SU-DHL-6 (cell line): ENCODE measurements at regions not wholly inside any gene's neighbourhood (a gene's known extent, or its start where the extent isn't known, plus 50 kb on each side); places are given as distances from the start of the nearest gene placed in this dataset.

Source experiments
- H2AFZ ChIP-seq: fragments of 200-600 bp; sonication (generic); 2 replicates; pipeline ENCODE4 v1.6.1; 2014; ENCODE audit warnings: low read depth, mild to moderate bottlenecking, moderate library complexity, mixed read lengths, antibody characterized with exemption, low read length; ENCODE audit not compliant: severe bottlenecking
- H3F3A ChIP-seq: fragments of 200-600 bp; shearing (Covaris generic); 2 replicates; pipeline ENCODE4 v1.6.0; 2016; ENCODE audit warnings: antibody characterized with exemption, mild to moderate bottlenecking; ENCODE audit not compliant: insufficient read depth
- H3K27ac ChIP-seq: fragments of 200-600 bp; sonication (generic); 2 replicates; pipeline ENCODE4 v1.5.1; 2016; ENCODE audit warnings: low read depth, mild to moderate bottlenecking, low read length, moderate library complexity, mixed read lengths
- H3K27me3 ChIP-seq: fragments of 200-600 bp; sonication (generic), shearing (Covaris generic); 2 replicates; pipeline ENCODE4 v1.6.0; 2014; ENCODE audit warnings: mild to moderate bottlenecking, low read length
- H3K36me3 ChIP-seq: fragments of 200-600 bp; sonication (generic); 2 replicates; pipeline ENCODE4 v1.6.1; 2014; ENCODE audit warnings: mild to moderate bottlenecking, low read length, mixed read lengths
- H3K4me2 ChIP-seq: fragments of 300-600, 200-600 bp; shearing (Covaris generic), sonication (generic); 2 replicates; pipeline ENCODE4 v1.6.0; 2014; ENCODE audit warnings: low read length, low read depth, mild to moderate bottlenecking; ENCODE audit not compliant: poor library complexity, severe bottlenecking
- H3K4me3 ChIP-seq: fragments of 200-600 bp; sonication (generic); 2 replicates; pipeline ENCODE4 v1.5.1; 2014; ENCODE audit warnings: antibody characterized with exemption, low read length, mild to moderate bottlenecking, mixed read lengths; ENCODE audit not compliant: insufficient read depth, poor library complexity, severe bottlenecking
- H3K79me2 ChIP-seq: fragments of 200-600 bp; sonication (generic); 2 replicates; pipeline ENCODE4 v1.6.1; 2014; ENCODE audit warnings: mild to moderate bottlenecking, low read length, moderate library complexity; ENCODE audit not compliant: insufficient read depth
- H3K9ac ChIP-seq: fragments of 200-600 bp; sonication (generic); 2 replicates; pipeline ENCODE4 v1.7.0; 2014; ENCODE audit warnings: mild to moderate bottlenecking, low read length
- H3K9me2 ChIP-seq: fragments of 200-600 bp; sonication (generic); replicated peaks from 2 replicates; pipeline ENCODE4 v1.6.1; 2014; ENCODE audit warnings: low read length; ENCODE audit not compliant: insufficient read depth
- H3K9me3 ChIP-seq: fragments of 200-600 bp; sonication (generic); 2 replicates; pipeline ENCODE4 v1.6.1; 2014; ENCODE audit warnings: low read length, mixed read lengths; ENCODE audit not compliant: insufficient read depth
- H4K20me1 ChIP-seq: fragments of 200-600 bp; sonication (generic); 2 replicates; pipeline ENCODE4 v1.6.1; 2014; ENCODE audit warnings: low read depth, mild to moderate bottlenecking, antibody characterized with exemption, low read length, moderate library complexity, mixed read lengths
- EZH2phosphoT487 ChIP-seq: fragments of 200-600 bp; sonication (generic), shearing (Covaris generic); conservative IDR thresholded peaks from 2 replicates; pipeline ENCODE4 v1.6.1; 2018; ENCODE audit warnings: mild to moderate bottlenecking, antibody characterized with exemption, low read length, moderate library complexity, mixed read lengths
- TF ChIP-seq, protein P1 (sequence below): fragments of 200-600 bp; sonication (generic); IDR thresholded peaks from one replicate; pipeline ENCODE4 v1.5.1; 2017; ENCODE audit warnings: antibody characterized with exemption, mild to moderate bottlenecking, low read length, moderate library complexity; ENCODE audit not compliant: insufficient read depth, poor library complexity, severe bottlenecking

DNA sequence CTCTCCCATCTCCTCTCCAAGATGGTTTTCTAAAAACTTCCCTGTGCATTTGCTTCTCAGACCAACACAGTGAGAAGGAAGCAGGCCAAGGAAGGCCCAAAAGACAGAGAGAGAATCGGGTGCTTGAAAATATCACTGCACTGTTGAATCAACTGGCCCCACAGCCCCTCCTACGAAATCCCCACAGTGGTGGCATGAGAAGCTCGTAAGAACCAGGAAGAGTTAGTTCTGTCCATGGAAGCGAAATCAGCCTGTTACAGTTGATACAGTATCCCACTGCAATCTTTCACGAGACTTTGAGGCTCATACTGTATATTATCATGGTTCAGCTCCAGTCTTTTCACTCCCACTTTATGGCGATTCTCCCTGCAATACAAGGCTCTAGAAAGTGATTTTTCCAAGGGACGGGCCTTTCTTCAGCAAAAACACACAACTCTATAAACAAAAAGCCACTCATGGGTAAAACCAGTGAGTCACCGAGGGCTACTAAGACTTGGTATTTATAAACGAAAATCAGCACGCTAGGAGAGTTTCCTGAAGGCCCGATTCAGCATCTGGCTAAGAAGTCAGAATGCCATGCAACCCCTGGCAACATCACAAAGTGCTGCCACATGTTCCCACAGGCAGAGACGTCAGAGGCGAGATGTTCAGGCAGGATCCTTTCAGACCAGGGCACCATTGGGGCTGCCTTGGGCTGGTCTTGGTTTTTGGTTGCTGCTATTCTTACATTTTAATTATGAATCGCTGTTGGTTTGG, 185.7 kb downstream of the IRX5 start:
- Histone ChIP-seq H3K27me3 (no peaks in the 10 kb centered on the region), H3K36me3 (no peaks in the 10 kb centered on the region), H3K9me2 (no peaks in the 10 kb centered on the region), H3K27ac (no peak overlapping the region), H3K79me2 (no peaks in the 10 kb centered on the region), H3K4me3 (no peak overlapping the region), H3F3A (no peaks in the 10 kb centered on the region), H2AFZ (no peak overlapping the region), H3K4me2 (no peak overlapping the region), H3K9ac (no peak overlapping the region), H3K9me3 (no peaks in the 10 kb centered on the region), H4K20me1 (no peaks in the 10 kb centered on the region)
- no peak for TF ChIP-seq EZH2phosphoT487
- TF ChIP-seq, protein P1, sequence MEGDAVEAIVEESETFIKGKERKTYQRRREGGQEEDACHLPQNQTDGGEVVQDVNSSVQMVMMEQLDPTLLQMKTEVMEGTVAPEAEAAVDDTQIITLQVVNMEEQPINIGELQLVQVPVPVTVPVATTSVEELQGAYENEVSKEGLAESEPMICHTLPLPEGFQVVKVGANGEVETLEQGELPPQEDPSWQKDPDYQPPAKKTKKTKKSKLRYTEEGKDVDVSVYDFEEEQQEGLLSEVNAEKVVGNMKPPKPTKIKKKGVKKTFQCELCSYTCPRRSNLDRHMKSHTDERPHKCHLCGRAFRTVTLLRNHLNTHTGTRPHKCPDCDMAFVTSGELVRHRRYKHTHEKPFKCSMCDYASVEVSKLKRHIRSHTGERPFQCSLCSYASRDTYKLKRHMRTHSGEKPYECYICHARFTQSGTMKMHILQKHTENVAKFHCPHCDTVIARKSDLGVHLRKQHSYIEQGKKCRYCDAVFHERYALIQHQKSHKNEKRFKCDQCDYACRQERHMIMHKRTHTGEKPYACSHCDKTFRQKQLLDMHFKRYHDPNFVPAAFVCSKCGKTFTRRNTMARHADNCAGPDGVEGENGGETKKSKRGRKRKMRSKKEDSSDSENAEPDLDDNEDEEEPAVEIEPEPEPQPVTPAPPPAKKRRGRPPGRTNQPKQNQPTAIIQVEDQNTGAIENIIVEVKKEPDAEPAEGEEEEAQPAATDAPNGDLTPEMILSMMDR, result no peak

DNA sequence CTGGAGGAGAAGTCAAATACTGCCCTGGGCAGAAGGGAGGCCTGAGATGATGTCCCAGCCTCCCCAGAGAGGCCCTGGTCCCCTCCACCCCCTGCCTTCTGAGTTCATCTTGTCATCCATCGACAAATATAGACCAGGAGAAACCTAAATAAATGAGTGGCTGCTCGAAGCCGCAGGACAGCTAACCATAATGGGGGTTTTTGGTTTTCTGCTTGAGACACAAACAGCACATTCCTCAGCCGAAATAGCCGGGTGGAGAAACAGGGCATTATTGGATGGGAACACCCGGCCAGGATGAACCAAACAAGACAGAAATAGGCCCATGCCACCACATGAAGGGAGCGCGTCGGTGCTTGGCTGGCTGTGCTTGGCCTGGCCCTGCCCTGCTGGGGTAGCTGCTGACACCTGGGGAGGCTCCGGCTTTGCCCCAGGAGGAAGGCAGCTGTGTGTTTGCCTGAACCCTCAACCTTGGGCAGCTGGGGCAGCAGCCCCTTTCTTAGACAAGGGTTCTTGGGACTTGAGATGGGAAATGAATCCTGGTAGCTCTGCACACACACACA, 188.1 kb downstream of the IRX5 start:
- no peak overlapping the region for H3K9ac ChIP-seq
- H2AFZ ChIP-seq, result no peak overlapping the region
- TF ChIP-seq, protein P1, result no peak
- no peak for TF ChIP-seq EZH2phosphoT487
- no peak overlapping the region for H3K4me3 ChIP-seq
- H3K27ac ChIP-seq, result no peak overlapping the region
- no peaks in the 10 kb centered on the region for H3K9me2 ChIP-seq
- no peak overlapping the region for H3K4me2 ChIP-seq
- no peaks in the 10 kb centered on the region for H3K36me3 ChIP-seq
- H4K20me1 ChIP-seq, result no peaks in the 10 kb centered on the region
- H3F3A ChIP-seq, result no peaks in the 10 kb centered on the region
- H3K27me3 ChIP-seq, result no peaks in the 10 kb centered on the region
- H3K79me2 ChIP-seq, result no peaks in the 10 kb centered on the region
- no peaks in the 10 kb centered on the region for H3K9me3 ChIP-seq

DNA sequence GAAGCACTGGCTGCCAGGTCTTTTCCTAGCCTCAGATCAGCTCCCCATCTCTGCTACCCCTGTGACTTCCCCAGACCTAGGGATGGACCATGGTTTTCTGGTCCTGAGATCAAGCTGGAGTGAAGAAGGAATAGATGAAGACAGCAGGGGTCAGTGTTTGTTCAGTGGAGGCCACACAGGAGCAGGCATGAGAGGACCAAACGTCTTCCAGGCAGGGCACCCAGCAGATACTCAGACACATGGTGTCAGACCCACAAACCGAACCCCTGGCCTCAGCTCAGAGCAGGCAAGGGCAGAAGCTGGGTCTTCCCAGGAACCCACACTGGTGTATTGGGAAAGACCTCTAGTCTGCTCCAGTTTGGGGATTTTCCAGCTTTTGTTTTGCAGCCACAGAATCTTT, 189.7 kb downstream of the IRX5 start:
- Histone ChIP-seq H3K9ac (no peak overlapping the region), H2AFZ (no peak overlapping the region), H3K4me3 (no peak overlapping the region), H3K9me2 (no peaks in the 10 kb centered on the region), H4K20me1 (no peaks in the 10 kb centered on the region), H3K27ac (no peak overlapping the region), H3K4me2 (no peak overlapping the region), H3K27me3 (no peaks in the 10 kb centered on the region), H3F3A (no peaks in the 10 kb centered on the region), H3K36me3 (no peaks in the 10 kb centered on the region), H3K9me3 (no peaks in the 10 kb centered on the region), H3K79me2 (no peaks in the 10 kb centered on the region)
- TF ChIP-seq EZH2phosphoT487, result no peak
- TF ChIP-seq, protein P1, result no peak
